SK-N-SH (cell line): ENCODE measurements at regions not wholly inside any gene's neighbourhood (a gene's known extent, or its start where the extent isn't known, plus 50 kb on each side); places are given as distances from the start of the nearest gene placed in this dataset.

ENCODE experiments used
- CTCF ChIA-PET: fragments of 300-600, 350-600 bp; formaldehyde crosslinking; extraction: SDS; loops from one replicate; lab custom pipeline; 2021; lab: Yijun Ruan, JAX
- POLR2A ChIA-PET: fragments of 350-600 bp; sonication (Branson Sonifier 250); formaldehyde crosslinking; extraction: SDS; loops from one replicate; lab custom pipeline; 2020; ENCODE audit warnings: antibody characterized with exemption, inconsistent platforms; lab: Yijun Ruan, JAX
- DNase-seq: peaks from one replicate; pipeline ENCODE4 v3.0.0; 2012
- H2AFZ ChIP-seq: fragments of 200-600 bp; sonication (generic); 2 replicates; pipeline ENCODE4 v1.8.1; 2016; ENCODE audit warnings: antibody characterized with exemption, mild to moderate bottlenecking, low read depth
- H3F3A ChIP-seq: fragments of 200-600 bp; sonication (generic); replicated peaks from 2 replicates; pipeline ENCODE3; 2016; ENCODE audit warnings: antibody characterized with exemption, mild to moderate bottlenecking; ENCODE audit not compliant: insufficient read depth
- H3K27ac ChIP-seq, 2 experiments: fragments of 200-500 bp in 1 of 2; fragments of 200-600 bp in 1 of 2; sonication (Bioruptor generic) in 1 of 2; sonication (generic), shearing (Covaris generic) in 1 of 2; 2 replicates each; pipeline versions ENCODE4 v1.5.1 to v1.6.1; 2014 to 2016; ENCODE audit warnings: low read depth in 2 of 2, inconsistent platforms in 1 of 2, low read length in 1 of 2, mild to moderate bottlenecking in 1 of 2, mixed read lengths in 1 of 2
- H3K27me3 ChIP-seq: fragments of 200-600 bp; sonication (generic), shearing (Covaris generic); 2 replicates; pipeline ENCODE4 v1.6.1; 2016; ENCODE audit warnings: mixed run types; ENCODE audit not compliant: insufficient read depth
- H3K36me3 ChIP-seq, 2 experiments: fragments of 200-500 bp in 1 of 2; fragments of 200-600 bp in 1 of 2; sonication (Bioruptor generic) in 1 of 2; sonication (generic) in 1 of 2; replicated peaks in 1 of 2; 2 replicates each; pipeline versions ENCODE3 to v1.5.1; 2014 to 2016; ENCODE audit warnings: low read length in 1 of 2, mild to moderate bottlenecking in 1 of 2; ENCODE audit not compliant: insufficient read depth in 2 of 2, control insufficient read depth in 1 of 2
- H3K4me1 ChIP-seq, 2 experiments: fragments of 200-500 bp in 1 of 2; fragments of 200-600 bp in 1 of 2; sonication (Bioruptor generic) in 1 of 2; sonication (generic), shearing (Covaris generic) in 1 of 2; 2 replicates each; pipeline versions ENCODE4 v1.5.1 to v1.6.1; 2014 to 2016; ENCODE audit warnings: low read depth in 1 of 2, low read length in 1 of 2, mixed run types in 1 of 2; ENCODE audit not compliant: insufficient read depth in 2 of 2, control insufficient read depth in 1 of 2
- H3K4me2 ChIP-seq: fragments of 200-600 bp; sonication (generic), shearing (Covaris generic); 2 replicates; pipeline ENCODE4 v1.6.1; 2017; ENCODE audit warnings: mixed run types
- H3K4me3 ChIP-seq, 2 experiments: fragments of 200-500 bp in 1 of 2; fragments of 200-600 bp in 1 of 2; sonication (Bioruptor generic) in 1 of 2; sonication (generic), shearing (Covaris generic) in 1 of 2; 2 replicates each; pipeline versions ENCODE4 v1.5.1 to v1.8.1; 2014 to 2016; ENCODE audit warnings: low read depth in 2 of 2, inconsistent platforms in 1 of 2, low read length in 1 of 2, mild to moderate bottlenecking in 1 of 2, mixed read lengths in 1 of 2, moderate library complexity in 1 of 2
- H3K79me2 ChIP-seq: fragments of 200-600 bp; sonication (generic); 2 replicates; pipeline ENCODE4 v1.8.1; 2017; ENCODE audit warnings: mild to moderate bottlenecking; ENCODE audit not compliant: insufficient read depth
- H3K9ac ChIP-seq: fragments of 200-600 bp; sonication (generic); 2 replicates; pipeline ENCODE4 v1.6.1; 2017; ENCODE audit warnings: mixed run types
- H3K9me2 ChIP-seq: fragments of 200-600 bp; sonication (generic); 2 replicates; pipeline ENCODE4 v1.6.1; 2017; ENCODE audit warnings: mixed run types
- H3K9me3 ChIP-seq: fragments of 200-600 bp; sonication (generic); 2 replicates; pipeline ENCODE4 v1.6.1; 2017; ENCODE audit warnings: mixed run types, mild to moderate bottlenecking, moderate library complexity
- H4K20me1 ChIP-seq: fragments of 200-600 bp; sonication (generic); 2 replicates; pipeline ENCODE4 v1.6.1; 2017; ENCODE audit warnings: mild to moderate bottlenecking, mixed run types; ENCODE audit not compliant: insufficient read depth
- GABPA ChIP-seq: IDR thresholded peaks from 2 replicates; pipeline ENCODE4 v1.4.0; 2012; ENCODE audit warnings: low read depth, mild to moderate bottlenecking
- NRF1 ChIP-seq: IDR thresholded peaks from 2 replicates; pipeline ENCODE4 v1.6.1; 2012; ENCODE audit warnings: low read depth, mild to moderate bottlenecking, low read length
- RAD21 ChIP-seq: IDR thresholded peaks from 2 replicates; pipeline ENCODE4 v1.6.1; 2012; ENCODE audit warnings: mild to moderate bottlenecking, low read length
- RFX5 ChIP-seq: IDR thresholded peaks from 2 replicates; pipeline ENCODE4 v1.6.1; 2012; ENCODE audit warnings: mild to moderate bottlenecking, improper control_type of control experiment, low read length
- RXRA ChIP-seq: IDR thresholded peaks from 2 replicates; pipeline ENCODE4 v1.4.0; 2012; ENCODE audit warnings: low read depth, mild to moderate bottlenecking, borderline replicate concordance
- TCF12 ChIP-seq: IDR thresholded peaks from 2 replicates; pipeline ENCODE4 v1.4.0; 2012
- YY1 ChIP-seq: IDR thresholded peaks from 2 replicates; pipeline ENCODE4 v1.4.0; 2012; ENCODE audit warnings: low read depth, mild to moderate bottlenecking
- WGBS: methylation state at CpG from one replicate; pipeline ENCODE4 v1.1.6; 2017; ENCODE audit warnings: low lambda C conversion rate; 5-methylcytosine and 5-hydroxymethylcytosine counted together
- TF ChIP-seq, protein P1 (sequence below): IDR thresholded peaks from 2 replicates; pipeline ENCODE4 v1.4.0; 2012; ENCODE audit warnings: low read depth

DNA sequence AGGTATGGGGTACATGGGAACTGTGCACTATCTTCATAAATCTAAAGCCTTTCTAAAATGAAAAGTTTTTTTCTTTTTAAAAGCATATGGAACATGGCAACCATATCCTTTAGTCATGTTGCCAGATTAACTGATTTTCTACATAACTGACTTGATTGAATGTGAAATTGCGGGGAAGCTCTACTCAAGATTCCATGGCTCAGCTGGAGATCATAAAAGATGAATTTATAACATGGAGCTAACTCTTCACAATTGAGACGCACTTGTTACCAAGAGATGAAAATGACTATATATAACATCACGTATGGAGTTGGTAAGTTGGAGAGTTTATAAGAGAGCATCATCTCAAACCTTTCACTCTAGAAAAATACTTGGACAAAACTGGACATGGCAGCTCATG is 190.2 kb upstream of the MYO3A start:
- Histone ChIP-seq H3F3A (no peaks in the 10 kb centered on the region), H3K9ac (no peak overlapping the region), H3K79me2 (no peaks in the 10 kb centered on the region), H3K4me3 (no peak overlapping the region), H4K20me1 (no peaks in the 10 kb centered on the region), H3K36me3 (no peaks in the 10 kb centered on the region), H3K4me2 (no peak overlapping the region), H3K4me1 (no peaks in the 10 kb centered on the region; a peak in 1 of 4 replicates), H3K9me2 (no peaks in the 10 kb centered on the region), H3K27ac (no peak overlapping the region), H3K27me3 (no peaks in the 10 kb centered on the region), H2AFZ (no peak overlapping the region), H3K9me3 (no peaks in the 10 kb centered on the region)
- POLR2A ChIA-PET = no interaction called here
- CTCF ChIA-PET = interaction anchor here (1.2 to 1.9 kb wide), 2 partner anchors 14 to 18 kb away, joined by 3 to 6 read pairs; no protein-coding TSS in a partner anchor
- DNase-seq = no peak
- WGBS = 65% methylated on average over 3 of the region's 3 CpGs
- TF ChIP-seq YY1 (no peak), RXRA (no peak)

DNA sequence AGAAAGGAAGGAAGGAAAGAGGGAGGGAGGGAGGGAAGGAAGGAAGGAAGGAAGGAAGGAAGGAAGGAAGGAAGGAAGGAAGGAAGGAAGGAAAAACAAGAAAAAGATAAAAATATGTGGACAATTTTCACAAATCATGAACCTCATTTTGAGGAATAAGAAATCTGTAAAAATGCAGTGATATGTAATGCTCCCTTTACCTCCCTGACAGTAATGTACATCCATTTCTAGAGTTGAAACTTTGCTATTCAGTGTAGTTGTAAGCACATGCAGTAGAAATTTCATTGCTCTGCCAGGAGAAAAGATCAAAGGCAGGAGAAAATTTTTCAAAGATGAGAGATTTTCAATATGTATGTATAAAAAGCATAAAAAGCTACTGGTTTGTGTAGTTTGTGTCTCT is 189.5 kb upstream of the MYO3A start:
- TF ChIP-seq RAD21 = no peak
- no peak for TF ChIP-seq NRF1
- TF ChIP-seq TCF12 = no peak
- H3K9me2 ChIP-seq = no peaks in the 10 kb centered on the region
- CTCF ChIA-PET = interaction anchor here (0.9 to 1.9 kb wide), 3 partner anchors 14 to 31 kb away, joined by 3 to 6 read pairs (median 3); no protein-coding TSS in a partner anchor

GRCh38 chr10:25745976-25746375 is 188.1 kb upstream of the MYO3A start:
- H3K4me3 ChIP-seq = no peak overlapping the region
- no peaks in the 10 kb centered on the region for H3K36me3 ChIP-seq
- H3K4me2 ChIP-seq = no peak overlapping the region
- 24% methylated on average over 3 of the region's 3 CpGs for WGBS
- CTCF ChIA-PET = interaction anchor here (3.7 kb wide), 1 partner anchor 12 kb away, joined by 20 read pairs; no protein-coding TSS in a partner anchor
- H2AFZ ChIP-seq = no peak overlapping the region
- no peaks in the 10 kb centered on the region; a peak in 1 of 4 replicates for H3K4me1 ChIP-seq
- DNase-seq = no peak
- H3K9ac ChIP-seq = no peak overlapping the region
- no peak overlapping the region for H3K27ac ChIP-seq
- H4K20me1 ChIP-seq = no peaks in the 10 kb centered on the region
- H3K9me2 ChIP-seq = no peaks in the 10 kb centered on the region
- H3K79me2 ChIP-seq = no peaks in the 10 kb centered on the region
- POLR2A ChIA-PET = no interaction called here
- H3F3A ChIP-seq = no peaks in the 10 kb centered on the region
- H3K27me3 ChIP-seq = no peaks in the 10 kb centered on the region
- TF ChIP-seq RFX5 = no peak
- no peak for TF ChIP-seq GABPA
- TF ChIP-seq, protein P1, sequence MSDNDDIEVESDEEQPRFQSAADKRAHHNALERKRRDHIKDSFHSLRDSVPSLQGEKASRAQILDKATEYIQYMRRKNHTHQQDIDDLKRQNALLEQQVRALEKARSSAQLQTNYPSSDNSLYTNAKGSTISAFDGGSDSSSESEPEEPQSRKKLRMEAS = no peak
- H3K9me3 ChIP-seq = no peaks in the 10 kb centered on the region

More for the DNA sequence above, 189.5 kb upstream of the MYO3A start:
- H3K4me3 ChIP-seq = no peak overlapping the region
- no peak overlapping the region for H3K9ac ChIP-seq
- H3K36me3 ChIP-seq = no peaks in the 10 kb centered on the region
- no peaks in the 10 kb centered on the region for H3K79me2 ChIP-seq
- H4K20me1 ChIP-seq = no peaks in the 10 kb centered on the region
- DNase-seq = no peak
- H3K4me1 ChIP-seq = no peaks in the 10 kb centered on the region; a peak in 1 of 4 replicates
- H3F3A ChIP-seq = no peaks in the 10 kb centered on the region
- no peaks in the 10 kb centered on the region for H3K27me3 ChIP-seq
- no peak overlapping the region for H3K4me2 ChIP-seq
- no peaks in the 10 kb centered on the region for H3K9me3 ChIP-seq
- POLR2A ChIA-PET = no interaction called here
- H2AFZ ChIP-seq = no peak overlapping the region
- no peak overlapping the region for H3K27ac ChIP-seq
